Stimulated activated CD8-positive, alpha-beta memory T cell treated with anti-CD3 and anti-CD28 coated beads, Interleukin-4, amount 100 ng/mL, for 48 hours (primary cell): ENCODE measurements at regions not wholly inside any gene's neighbourhood (a gene's known extent, or its start where the extent isn't known, plus 50 kb on each side); places are given as distances from the start of the nearest gene placed in this dataset.
"Not testable (repeated sequence)": the region's sequence is repeated elsewhere in the genome, so short reads cannot be mapped to it uniquely, and the experiment has no call there.

Experiments used
- DNase-seq: peaks from one replicate; pipeline ENCODE4 v3.0.0-alpha.2; 2020

DNA sequence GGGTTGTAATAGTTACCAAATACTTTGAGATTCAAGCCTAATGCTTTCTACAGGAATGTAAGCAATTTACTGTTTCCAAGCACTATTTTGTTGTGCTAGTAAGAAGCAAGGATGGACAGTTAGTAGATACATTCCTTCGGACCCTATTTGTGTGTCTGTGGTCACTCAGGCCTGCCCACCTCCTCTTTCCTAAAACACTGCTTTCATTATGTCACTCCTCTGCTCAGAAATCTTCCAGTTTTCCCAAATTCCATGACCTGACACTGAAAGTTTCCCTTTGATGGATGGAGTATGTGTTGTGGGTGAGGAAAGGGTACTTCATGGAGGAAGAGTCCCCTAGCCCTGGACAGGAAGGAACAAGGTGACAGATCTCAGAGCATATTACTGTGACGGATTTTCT lies 141.1 kb downstream of the DISP1 start:
- DNase-seq = no peak

DNA sequence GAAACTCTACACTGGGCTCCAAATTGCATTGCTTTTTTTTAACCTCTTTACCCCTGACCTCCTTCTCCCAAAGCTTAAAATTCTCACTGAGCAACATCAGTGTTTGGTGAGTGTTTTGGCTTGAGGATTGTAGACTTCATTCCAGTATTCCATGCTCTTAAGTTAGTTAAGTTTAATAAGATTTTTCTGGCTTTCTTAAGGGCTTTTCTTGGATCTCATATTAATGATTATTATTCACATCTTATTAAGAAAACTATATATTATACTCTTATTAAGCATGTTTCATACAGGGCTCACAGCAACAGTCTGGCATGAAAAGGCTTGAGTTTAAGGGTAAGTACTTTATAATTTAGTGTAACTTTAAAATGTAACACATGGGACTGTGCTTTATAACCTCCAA lies 141.8 kb downstream of the DISP1 start:
- no peak for DNase-seq

DNA sequence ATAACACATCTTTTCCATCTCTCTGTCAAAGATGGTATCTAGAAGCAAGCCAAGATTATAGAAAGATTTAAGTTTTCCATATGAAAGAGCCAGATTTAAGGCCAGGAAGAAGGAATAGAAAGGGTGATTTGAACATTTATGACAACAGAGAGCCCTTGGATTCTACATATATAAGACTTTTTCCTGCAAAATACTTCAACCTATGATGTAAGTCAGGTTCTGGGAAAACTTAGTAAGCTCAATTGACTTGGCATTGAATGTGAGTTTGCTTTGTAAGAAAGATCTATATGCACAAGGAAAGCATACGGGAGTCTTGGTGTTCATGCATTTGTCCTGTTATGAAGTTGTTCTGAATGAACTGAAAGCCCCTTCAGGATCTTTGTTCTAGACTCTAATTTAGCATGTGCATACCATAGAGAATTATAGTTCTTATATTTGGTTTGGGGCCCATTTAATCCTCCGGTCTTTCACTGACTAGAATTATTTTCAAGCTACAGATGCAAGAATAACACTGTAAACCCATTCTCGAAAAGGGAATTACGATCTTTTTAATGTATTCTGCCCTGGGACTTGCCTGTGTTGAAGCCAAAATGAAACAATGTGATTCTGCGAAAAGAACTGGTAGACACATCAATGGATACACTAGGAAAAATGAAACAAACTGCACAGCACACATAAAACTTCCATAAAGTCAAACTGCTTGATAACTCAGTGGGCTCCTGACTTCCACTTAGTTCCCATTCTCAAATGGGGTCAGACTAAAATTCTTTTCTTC lies 152.8 kb downstream of the DISP1 start:
- DNase-seq = no peak

DNA sequence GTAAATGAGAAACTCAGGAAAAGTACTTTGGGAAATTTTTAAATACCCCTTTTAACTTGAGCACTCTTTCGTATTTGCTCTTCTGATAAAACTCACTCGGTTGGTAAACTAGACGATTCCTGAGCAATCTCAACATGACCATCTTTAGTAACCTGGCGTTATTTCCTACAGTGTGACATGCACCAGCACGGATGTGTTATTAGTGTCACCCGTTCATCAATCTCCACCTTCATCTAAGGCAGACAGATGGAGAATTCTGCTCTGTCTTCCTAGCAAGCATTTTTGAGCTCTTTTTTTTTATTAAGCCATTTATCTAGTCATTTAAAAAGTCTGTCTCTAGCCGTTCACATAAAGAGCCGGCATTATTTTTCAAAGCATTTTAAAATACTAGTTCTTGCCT lies 155.2 kb downstream of the DISP1 start:
- no peak for DNase-seq

DNA sequence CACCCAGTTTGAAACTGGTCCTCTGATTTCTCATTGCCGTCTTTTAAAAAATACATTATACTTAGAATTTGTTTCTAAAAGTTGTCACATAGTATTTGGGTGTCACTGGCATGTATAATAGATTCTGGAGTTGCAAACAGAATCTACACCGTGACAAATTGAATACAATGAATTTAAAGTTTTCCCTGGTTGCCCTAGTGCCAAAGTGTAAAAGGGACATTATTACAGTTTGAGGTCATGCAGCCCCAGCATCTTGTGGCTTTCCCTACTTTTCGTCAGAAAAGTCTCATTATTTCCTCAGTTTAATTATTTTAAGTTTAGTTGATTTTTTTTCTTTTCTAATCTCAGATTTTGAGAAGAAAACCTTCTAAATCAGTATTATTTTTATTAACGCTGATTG lies 155.9 kb downstream of the DISP1 start:
- no peak for DNase-seq

DNA sequence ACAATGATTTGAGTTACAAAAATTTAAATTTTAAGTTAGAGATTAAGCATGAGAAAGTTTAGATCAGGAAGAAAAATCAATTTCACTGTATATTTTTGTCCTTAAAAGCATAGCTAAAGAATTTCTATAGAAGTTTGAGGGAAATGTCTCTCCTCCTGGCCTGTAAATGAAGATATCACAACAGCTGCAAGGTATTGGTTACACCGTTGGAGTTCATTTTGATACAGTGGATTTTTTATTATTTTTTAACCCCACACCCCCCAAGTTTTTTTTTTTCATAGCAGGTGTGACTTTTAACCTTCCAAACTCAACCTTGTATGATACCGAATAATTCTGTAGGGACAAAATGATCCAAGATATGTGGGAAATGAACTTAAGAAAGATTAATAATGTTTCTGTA lies 156.3 kb downstream of the DISP1 start:
- DNase-seq = no peak

DNA sequence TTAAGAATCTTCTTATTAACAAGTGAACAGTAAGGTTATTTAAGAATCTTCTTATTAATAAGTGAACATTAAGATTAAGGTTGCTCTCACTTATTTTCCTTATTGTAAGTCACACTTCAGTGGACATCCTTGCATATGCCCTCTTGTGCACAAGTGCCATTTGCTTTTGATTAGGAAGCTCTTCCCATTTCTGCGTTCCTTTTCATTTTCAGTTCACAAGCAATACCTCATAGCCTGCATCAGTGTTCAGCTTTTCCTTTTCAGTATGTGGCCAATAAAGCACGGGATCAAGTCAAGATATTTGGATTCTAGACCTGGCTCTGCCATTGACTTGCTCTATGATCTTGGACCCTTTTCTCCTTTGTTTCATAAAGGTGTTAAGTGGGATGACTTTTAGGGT lies 158.7 kb downstream of the DISP1 start:
- no peak for DNase-seq

DNA sequence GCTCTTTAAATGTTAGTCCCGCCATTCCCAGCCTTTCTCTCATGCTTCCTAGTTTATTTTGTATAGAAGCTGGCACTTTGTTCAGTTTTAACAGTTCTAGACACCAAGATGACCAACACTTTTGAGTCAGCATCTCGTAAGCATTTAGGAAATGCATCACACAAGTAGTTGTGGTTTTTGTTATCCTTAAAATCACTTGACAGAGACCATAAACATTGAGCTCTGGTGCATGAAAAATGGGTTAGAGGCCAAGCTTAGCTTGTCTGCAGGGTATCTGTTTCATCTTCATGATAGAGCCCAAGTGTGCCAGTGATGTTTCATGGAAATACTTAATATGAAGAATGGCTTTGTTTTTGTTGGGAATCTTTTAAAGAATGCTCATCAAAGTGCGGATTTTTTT lies 159.7 kb downstream of the DISP1 start:
- DNase-seq = no peak

DNA sequence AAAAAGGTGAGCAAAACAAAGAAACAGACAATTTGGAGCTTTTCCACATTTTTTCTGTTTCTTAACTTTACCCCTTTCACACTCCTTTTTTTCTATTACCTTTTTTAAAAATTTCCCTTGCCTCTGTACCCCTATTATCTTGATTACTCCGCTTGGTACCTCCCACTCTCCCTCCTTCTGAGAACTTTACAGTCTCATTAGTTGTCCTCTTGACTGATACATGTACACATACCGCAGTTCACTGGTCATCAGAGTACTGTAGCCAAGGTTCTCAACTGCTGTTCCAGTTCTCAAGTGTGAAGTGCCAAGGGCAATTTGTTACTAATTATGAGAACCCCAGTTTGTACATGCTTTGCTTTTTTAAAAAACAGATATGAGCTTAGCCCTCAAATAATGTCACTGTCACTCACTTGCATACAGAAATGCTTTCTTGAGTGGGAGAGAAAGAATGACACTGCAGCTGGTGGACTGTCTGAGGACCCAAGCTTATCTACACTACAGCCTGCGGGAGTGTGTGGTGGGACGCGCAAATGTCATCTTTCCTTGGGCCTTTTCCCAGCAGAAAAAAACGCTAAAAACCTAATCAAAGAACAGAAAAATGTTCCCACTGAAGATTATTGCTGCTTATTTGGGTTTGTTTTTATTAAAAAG lies 160.8 kb downstream of the DISP1 start:
- DNase-seq = no peak

DNA sequence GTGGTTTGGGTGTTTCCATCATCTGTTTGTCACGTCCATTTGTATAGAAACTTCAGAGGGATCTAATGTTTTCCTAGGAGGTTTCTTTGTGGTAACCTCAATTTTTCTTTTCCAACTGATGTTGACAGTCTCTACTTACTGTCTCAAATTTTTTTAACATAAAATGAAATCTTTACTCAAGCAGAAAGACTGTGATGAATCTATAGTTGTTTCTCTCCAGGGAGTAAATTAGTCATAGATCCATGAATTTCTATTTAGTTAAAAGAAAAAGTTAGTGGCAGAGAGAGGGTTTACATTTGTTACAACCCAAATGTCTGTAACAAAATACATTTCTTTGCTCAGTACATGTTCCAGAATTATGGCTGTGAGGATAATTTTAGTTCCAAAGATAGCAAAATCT lies 161.6 kb downstream of the DISP1 start:
- DNase-seq = no peak

DNA sequence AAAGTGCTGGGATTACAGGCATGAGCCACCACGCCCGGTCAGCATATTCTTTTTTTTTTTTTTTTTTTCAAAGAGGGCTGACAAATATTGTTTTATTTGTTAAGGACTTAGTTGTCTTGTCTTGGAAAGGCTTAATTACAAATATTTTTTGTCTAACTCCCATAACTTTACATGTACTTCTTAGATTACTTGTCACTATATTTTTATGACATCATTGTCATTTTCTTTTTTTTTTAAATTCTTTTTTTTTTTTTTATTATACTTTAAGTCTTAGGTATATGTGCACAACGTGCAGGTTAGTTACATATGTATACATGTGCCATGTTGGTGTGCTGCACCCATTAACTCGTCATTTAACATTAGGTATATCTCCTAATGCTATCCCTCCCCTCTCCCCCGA lies 162.5 kb downstream of the DISP1 start:
- DNase-seq = not testable (repeated sequence)

DNA sequence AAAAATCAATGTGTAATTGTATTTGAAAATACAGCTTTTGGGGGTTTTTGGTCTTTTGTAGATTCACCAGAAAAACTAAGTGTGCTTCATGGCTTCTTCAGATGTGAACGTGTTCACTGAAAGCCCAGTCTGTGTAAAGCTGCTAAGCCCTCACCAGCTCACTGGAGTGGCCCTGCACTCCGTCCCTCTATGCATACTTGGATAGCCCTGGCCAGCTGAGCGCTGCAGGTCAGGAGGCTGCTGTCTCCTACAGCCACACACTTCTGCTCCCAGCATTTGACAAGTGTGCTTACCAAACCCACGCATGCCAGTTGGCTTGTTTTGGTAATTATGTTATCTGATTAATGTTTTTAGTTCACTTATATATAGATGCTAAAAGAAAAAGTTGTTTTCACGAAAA lies 163.5 kb downstream of the TLR5 start:
- no peak for DNase-seq

DNA sequence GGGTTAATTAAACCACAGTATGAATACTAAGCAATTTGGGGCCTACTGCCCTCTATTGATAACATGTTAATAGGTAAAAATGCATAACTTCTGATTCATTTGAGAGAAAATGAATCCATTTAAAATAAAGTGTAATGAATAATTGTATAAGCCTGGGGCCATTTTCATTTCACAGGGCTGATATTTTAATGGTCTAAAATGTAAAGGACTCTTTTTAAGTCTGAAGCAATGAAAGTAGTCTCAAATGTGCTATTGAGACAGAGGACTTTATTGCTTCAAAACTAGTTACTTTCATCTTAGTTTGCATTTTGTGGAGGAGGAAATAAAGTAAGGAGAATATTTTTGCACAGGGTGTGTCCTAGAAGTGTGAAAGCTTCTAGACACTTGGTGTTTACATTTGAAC lies 155.4 kb downstream of the TLR5 start:
- no peak for DNase-seq

DNA sequence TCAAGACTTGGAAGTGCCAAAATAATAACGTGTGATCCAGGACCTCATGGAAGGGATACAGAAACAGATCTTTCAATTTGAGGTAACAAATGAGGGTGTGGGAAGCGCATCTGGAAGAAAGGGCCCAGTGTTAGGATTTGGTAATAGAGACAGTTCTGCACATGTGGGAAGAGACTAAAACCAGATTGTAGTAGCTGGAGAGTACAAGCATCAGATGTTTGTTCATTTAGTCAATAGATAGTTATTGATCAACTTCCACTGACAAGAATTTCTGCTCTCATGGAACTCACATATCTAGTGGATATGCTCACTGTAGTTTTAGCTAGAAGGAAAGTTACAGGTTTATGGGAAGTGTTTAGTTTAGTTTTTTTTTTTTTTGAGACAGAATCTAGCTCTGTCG lies 153.6 kb downstream of the TLR5 start:
- no peak for DNase-seq

DNA sequence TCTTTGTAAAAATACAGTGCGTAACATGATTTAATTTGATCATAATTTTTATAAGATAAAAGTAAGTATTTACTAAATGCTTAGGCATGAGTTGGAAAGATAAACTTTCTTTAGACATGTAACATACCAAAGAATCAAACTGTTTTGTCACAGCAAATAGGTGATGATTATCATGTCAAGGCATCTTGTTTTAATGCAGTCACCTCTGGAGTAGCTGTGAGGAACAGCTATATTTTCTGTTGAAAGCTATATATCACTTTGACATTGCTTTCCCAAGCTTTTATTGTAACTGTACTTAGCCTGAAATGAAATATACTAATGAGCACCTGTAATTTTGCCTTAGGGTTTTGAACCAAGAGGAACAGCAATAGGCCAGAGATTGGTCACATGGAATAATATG lies 151.9 kb downstream of the TLR5 start:
- DNase-seq = no peak

DNA sequence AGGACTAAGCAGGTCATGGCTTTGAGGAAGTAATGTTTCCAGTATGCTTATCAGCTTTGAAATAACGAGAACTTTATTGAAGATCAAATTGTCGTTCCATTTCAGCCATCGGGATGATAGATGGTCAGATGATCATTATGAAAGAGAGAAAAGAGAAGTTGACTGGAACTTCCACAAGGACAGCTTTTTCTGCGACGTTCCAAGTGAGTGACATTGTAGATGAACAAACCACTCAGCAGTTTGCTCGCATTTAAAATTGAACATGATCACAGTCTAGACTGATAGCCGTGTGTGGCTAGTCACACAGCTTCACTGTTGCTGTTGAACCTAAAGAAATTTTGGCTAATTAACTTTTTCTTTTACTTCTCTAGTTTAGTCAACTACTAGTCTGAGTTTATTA lies 151.1 kb downstream of the TLR5 start:
- no peak for DNase-seq

DNA sequence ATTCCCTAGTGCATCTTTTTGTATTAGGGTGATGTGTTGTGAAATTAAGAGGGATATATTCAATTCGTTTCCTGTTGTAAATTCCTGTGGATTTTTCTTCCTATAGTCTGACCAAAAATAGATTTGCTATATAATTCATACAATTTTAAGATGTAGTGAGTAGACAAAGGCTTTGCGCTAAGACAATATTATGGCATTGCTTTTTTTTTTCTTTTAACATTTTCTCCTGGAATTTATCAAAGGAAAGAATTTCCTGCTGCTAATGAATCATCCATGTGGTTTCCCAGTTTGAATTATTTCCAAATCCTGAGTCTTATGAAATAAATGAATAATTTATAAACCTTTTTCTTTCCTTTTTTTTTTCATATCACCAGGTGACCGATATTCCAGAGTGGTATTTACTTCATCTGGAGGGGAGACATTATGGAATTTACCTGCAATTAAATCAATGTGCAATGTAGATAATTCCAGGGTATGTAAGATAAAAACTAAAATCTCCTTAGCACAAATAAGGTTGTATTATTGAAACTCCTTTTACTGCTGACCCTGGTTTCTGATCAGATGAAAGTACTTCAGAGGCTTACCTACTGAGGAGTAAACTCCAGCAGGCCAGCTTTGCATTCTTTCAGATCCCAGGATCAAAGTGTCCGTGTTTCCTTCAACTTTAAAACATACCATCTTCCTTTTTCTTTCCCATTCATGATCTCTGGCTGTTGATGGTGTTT lies 148.4 kb downstream of the TLR5 start:
- DNase-seq = no peak

DNA sequence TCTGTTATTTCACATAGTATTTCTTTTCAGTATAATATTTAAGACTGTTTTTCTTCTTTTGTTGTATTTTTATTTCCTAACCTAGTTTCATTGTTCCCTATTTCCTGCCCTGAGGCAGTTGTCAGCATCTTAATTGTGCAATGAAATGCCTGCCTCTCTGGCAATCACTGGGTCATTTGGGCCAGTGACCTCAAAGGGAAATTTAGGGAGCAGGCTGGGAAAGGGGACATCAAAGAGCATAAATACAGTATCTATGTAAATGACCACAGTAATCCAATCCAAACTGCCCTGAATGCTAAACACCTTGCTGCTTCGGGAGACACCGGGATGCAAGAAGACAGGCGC lies 147.8 kb downstream of the TLR5 start:
- DNase-seq = no peak

DNA sequence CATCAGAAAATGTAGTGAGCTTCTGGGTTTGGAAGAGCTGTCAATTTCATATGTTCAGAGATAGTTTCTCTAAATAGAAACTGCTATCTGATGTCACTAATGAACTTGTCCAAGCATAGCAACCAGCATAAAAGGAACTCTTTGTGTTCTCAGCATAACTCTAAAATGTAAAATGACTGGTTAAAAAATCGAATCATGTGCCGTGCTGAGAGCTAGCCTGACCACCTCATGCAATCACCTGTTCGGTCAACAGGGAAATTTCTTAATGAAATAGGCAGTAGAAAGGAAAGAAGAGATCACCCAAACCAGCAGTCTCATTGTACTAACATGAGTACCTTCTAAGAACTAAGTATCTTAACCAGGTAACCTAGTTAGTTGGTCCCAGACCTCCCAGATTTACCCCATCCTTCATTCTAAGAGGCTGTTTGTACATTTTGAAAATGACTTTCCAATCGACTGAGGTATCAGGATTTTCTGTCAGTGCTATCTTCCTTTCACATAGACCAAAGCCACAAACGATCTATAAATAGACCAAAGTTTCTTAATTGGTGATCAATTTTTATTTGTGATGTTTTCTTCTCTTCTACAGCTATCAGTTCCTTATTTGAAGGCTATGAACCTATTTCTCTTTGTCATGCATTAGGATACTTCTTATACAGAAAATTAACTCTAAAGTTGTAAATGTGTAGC lies 147.3 kb downstream of the TLR5 start:
- no peak for DNase-seq

DNA sequence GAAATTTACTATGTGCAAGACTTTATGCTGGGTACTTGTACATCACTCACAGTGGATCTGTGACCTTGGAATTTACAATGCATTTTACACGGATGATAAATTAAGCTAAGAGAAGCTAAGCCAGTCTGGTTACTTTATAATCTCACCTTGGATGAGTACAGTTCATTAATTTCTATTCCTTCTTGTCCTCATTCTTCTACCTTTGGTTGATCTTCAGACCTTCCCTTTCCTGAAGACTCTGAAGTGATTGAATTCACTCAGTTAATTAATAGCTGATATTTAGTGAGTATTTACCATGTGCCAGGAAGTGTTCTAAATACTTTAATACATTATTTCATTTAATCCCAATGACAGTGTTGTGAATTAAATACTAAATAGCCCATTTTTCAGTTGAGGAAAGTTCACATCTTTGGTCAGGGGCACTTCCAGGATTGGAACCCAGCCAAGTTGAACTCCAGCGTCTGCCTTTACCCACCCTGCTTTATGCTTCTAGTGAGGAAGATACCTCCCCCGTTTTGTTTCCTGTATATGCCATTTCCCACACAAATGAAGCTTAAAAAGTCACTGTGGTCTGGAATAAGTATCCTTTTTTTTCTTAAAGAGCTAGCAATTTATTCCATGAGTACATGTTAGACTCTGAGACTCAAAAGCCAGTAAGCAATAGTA lies 146.6 kb downstream of the TLR5 start:
- no peak for DNase-seq

DNA sequence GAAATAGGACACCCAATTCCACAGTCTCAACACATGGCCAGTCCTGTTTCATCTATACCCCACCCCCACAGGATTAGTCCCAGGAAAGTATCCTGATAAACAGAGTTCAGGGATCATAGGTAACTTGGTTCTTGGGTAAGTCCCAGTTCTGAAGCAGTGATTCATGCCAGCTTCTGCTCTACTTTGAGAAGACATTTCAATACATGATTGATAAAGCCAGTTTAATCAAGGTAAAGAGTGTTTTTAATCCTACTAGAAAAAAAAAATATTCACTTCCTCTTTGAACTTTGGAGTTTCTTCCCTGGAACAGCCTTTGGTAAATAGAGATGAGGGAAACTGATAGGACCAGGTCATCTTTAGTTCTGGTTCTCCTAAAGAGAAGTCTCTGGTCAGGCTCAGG lies 142.4 kb downstream of the TLR5 start:
- DNase-seq = no peak

DNA sequence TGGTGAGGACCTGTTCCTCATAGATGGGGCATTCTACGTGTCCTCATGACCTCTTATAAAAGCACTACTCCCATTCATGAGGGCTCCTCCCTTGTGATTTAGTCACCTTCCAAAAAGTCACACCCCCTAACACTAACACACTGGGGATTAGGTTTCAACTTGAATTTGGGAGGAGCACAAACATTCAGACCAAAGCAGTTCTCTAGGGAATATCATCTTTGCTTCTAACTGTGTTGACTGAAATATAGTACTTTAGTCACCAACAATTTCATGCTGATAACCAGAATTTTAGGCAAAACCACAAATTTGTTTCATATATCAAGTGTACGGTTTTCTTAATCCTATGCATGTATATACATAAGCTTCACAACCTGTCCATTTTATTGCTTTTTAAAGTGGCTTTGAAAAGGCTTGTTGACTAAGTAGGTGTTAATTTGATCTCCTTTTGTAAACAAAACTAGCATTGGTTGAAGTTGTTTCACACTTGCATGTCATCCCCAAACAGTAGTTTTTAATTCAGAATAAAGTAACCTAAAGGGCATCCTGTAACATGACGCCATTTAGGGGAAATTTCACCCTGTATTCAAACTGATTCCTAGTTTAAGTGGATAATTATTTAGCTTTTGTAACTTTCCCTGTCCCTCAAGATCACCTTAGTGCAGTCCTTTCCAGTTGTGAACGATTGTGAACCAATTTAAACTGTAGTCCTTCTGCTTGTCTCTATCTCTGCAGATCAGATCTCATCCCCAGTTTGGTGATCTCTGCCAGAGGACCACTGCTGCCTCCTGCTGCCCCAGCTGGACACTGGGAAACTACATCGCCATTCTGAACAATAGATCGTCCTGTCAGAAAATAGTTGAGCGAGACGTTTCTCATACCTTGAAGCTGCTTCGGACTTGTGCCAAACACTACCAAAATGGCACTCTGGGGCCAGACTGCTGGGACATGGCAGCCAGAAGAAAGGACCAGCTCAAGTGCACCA lies 141.1 kb downstream of the TLR5 start:
- DNase-seq = no peak
